ENCODE measurements at regions not wholly inside any gene's neighbourhood (a gene's known extent, or its start where the extent isn't known, plus 50 kb on each side); places are given as distances from the start of the nearest gene placed in this dataset.

- TF ChIP-seq TCF12 (IDR thresholded peaks at IDR 0.05; ENCODE audit: low read depth) (no peak), REST (IDR thresholded peaks at IDR 0.05; ENCODE audit: low read depth) (no peak), TAF1 (IDR thresholded peaks at IDR 0.05; ENCODE audit: low read depth) (no peak), MAX (IDR thresholded peaks at IDR 0.05) (no peak), EP300 (IDR thresholded peaks at IDR 0.05; ENCODE audit: borderline replicate concordance) (no peak), RAD21 (IDR thresholded peaks at IDR 0.05; ENCODE audit: low read depth) (no peak), USF1 (IDR thresholded peaks at IDR 0.05) (no peak), NFIC (IDR thresholded peaks at IDR 0.05) (no peak), ZBTB7A (IDR thresholded peaks at IDR 0.05; ENCODE audit: low read depth) (no peak), FOXM1 (IDR thresholded peaks at IDR 0.05; ENCODE audit: borderline replicate concordance, low read depth) (no peak), CREB1 (IDR thresholded peaks at IDR 0.05; ENCODE audit: low read depth) (no peak), CEBPB (IDR thresholded peaks at IDR 0.05) (no peak)
Observed at GRCh38 chr1:163672976-163673758, 351.4 kb downstream of the NUF2 start.
